ENCODE measurements at regions not wholly inside any gene's neighbourhood (a gene's known extent, or its start where the extent isn't known, plus 50 kb on each side); places are given as distances from the start of the nearest gene placed in this dataset.

DNA sequence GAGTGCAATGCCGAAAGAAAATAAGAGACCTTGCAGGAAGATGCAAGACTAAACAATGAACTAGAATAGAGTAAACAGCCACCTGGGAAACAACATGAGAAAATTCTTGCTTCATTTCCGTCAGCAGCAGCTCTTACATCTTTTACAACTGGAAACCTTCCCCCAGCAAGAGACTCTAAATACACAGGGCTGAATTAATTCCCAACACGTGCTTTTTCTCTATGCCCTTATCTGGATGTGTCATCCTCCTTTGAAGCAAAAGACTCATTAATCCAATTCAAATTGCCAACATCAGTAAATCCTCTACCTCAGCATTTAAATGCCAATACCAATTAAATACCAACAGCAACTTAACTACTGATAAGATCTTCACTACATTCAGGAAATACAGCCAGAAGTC, 99.0 kb upstream of the PDE1C start:
- no peak for DNase-seq

DNA sequence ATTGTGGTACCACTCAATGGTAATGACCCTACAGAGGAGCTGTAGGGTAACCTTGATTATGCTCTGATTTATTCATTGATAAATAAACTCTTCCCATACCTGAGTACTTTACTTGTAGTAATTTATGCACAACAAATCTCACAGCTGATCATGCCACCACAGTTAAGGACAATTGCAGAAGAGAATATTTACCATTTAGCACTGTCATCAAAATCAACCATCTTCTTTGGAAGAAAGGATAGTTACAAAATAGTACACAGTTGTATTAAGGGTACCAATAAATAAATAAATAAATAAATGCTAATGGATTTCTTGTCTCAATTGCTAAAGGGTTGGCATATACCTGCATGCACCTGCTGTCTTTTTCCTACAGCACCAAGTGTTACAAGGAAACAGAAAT, 97.6 kb upstream of the PDE1C start:
- DNase-seq: no peak

DNA sequence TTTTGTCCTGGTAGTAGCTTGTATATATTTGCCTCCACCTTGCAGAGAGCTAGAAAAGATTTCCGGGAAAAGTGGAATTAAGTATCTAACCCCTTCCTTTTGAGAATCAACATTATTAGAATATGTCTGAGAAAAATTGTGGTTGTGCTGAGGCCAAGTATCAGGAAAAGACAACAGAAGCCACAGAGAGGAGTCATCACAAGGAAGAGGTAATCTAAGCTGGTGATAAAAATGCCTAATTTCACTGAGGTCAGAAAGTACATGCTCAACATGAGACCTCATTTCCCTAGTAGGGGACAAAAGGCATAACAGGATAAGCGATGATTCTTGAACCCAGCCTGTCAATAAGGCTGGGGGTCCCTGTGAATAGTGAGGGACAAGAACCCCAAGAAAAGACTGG, 97.0 kb upstream of the PDE1C start:
- DNase-seq: no peak

DNA sequence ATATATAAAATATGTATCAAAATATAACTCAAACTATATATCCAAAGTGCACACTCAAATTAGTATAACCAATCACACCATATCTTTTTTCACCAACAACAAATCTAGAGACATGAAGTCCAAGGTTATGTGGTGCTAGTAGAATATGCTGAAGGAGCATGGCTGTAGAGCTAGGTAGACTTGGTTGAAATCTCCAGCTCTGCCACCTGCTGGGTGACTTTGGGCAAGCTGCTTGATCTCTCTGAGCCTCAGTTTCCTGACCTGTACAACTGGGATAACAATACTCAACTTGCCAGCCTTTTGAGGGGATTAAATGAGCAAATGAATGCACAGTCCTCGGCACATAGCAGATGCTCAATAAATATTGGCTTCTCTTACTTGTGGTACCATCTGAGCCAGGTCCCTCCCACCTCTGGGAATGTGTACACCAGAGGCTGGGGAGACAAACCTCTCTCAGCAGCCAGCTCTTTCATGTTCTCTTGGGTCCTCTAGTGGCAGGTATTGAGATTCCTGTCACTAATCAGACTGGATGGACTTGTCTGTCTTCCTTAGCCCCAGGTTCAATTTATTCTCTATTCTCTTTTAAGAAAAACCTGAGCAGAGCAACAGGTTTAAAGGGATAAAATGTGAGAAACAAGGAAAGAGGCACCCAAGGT, 94.3 kb upstream of the PDE1C start:
- DNase-seq: no peak

DNA sequence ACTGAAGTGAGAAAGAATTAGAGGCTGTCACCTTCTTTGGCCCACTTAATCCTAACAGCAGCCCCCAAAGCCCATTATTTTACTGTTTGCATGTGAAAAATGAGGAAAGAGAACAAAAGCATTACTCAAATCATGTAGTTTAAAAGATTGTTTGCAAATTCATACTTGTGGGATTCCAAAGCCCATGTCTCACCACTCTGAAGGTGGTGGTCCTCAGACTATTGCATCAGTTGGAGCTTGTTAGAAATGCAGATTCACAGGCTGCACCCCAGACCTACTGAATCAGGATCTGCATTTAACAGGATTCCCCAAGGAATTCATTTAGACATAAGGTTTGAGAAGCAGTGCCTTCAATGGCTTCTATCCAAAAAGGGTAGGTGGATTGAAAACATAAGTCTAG, 93.7 kb upstream of the PDE1C start:
- DNase-seq: no peak

DNA sequence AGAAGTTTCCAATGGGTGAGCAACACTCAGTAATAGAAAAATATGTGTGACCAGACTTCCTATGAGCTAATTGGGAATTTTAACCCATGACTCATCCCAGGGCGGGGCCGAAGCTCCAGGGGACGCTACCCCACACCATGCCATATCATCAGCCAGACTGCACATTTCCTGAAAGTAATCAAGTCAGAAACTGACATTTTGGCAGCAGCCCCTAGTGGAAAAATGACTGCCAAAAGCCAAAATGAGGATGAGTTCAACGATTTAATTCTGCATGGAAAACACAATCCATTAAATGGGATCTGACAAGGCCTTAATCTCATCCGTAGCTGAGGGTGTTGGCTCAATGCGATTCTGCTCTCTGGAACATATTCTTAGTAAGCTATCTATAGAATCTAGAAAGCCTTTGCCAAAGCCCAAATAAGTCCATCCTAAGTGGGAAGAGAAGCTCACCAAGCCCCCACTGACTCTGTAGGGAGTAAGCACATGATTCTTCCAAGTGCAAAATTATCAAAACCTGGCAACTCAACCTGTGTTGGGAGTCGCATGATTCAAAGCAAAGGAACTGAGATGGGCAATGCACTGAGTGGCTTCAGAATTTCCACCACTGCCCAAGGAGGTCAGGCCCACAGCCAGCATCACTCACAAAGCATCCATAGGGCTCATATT, 93.1 kb upstream of the PDE1C start:
- DNase-seq: no peak

DNA sequence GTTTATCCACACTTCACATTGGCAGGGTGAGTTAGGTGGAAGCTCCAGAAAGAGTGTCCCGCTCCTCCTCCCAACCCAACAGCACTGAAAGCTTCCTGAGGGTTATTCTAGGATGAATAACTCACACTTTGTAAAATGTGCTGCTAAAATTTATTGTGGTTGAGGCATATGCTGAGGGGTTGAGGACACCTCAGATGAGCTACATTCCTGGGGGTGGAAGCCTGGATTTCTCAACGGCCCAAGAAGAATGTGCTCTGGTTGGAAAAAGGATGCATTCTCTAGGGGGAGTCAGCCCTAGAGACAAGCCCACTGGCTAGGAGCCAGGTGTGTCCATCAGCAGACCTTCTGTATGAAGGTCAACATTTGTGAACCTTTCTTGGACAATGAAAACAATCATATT, 91.5 kb upstream of the PDE1C start:
- no peak for DNase-seq

DNA sequence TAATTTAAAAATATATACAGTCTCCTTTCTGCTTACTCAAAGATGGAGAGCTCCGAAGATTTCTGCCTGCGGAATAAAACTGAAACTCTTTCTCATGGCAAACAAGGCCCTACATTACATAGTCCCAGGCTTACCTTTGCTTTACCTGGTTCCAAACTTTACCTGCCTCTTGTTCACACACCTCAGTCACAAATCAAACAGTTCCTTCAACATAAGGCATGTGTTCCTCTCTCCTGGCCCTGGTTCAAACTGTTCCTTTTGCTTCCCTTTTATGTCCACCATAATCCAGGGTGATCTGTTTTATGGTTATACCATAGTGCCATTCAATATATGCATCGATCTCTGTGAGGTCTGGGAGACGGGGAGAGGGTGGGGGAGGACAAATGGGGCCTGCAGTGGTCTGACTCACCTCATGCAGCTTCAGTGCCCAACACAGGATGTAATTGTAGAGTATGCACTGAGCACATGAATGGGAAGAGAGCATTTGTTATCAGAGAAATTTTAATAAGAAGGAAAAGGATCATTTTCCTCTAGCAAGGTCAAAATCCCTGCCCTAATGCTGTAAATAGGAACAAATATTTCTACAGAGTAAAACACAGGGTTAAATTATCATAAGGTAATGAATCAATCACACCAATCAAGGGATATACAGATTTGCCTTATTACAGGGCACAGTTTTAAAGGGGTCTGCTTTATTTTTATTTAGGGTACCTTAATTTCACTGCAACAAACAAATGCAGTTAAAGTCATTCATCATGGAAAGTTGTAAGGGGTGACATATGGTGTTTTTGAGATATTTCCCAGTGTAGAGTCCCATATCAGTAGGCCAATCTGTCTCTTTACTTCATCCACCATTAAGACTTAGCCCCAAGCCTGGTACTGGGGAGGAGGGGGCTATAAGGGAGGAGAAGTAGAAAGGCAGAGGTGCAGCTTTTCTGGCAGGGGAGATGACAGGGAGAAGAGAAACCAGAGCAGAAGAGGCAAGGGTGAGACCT, 88.8 kb upstream of the PDE1C start:
- DNase-seq: no peak

DNA sequence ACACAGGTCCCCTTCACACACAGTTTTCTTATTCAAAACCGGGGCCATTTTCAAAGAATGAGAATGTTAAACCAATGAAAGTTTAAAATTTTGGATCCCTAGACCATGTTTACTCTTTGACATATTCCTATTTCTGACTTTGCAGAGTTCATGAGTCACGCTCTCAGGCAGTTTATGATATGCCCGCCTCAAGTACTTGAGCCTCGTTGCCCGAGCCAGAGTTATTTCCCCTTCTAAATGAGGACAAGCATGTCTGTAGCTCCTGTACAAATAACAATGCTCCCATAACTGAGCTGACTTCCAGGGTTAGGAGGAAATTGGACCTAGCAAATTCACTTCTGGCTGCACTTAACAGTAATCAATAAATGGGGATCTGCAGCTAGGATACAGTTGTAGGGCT, 87.9 kb upstream of the PDE1C start:
- DNase-seq: no peak

DNA sequence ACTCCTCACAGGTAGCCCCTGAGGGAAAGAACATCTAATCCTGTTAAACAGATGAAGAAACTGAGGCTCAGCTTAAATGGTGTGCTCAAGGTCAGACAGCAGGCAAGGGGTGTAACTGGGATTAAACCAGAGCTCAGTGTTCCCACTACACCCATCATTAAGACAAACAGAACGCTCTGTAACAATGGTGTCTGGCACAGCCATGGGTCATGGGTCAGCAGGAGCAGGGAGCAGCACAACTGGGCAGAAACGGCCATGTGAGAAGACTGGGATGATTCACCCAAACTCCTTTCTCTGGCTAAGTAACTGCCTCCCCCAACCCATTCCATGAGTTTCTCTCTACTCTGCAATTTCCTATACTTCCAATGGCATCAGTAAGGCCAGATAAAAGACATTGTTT, 85.5 kb upstream of the PDE1C start:
- no peak for DNase-seq

DNA sequence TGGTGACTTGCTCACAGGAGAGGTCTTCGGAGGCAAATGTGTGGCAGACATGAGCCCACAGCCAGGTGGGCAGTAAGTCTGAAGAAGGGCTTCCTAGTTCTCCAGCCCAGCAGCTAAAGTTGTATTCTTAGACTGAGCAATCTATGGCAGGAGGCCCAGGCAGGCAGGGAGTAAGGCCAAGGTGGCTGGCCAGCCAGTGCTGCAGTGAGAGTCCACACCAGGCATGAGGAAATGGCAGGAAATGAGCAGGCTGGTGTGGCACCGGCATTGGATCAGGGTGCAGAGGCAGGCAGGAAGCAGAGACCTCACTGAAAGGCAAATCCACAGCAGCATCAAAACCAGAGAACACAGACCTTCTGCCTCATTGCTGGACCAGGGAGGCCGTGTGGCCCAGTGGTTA, 84.6 kb upstream of the PDE1C start:
- DNase-seq: no peak

DNA sequence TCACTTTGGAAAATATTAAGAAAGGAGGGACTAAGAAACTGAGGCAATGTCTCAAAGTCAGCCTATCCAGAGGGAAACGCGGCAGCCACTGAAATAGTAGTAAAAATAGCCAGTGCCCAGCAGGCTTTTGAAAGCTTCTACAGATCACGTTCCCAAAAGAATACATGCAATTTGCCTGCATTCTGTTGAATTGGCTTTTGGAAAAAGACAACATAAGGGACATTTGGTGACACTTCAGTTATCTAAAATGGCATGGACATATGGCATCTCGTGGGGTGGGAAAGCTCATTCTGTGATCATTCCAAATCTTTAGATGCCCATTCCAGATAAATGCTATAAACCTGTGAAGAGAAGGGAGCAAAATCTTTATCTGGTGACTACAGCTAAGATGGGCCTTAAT, 82.8 kb upstream of the PDE1C start:
- no peak for DNase-seq

DNA sequence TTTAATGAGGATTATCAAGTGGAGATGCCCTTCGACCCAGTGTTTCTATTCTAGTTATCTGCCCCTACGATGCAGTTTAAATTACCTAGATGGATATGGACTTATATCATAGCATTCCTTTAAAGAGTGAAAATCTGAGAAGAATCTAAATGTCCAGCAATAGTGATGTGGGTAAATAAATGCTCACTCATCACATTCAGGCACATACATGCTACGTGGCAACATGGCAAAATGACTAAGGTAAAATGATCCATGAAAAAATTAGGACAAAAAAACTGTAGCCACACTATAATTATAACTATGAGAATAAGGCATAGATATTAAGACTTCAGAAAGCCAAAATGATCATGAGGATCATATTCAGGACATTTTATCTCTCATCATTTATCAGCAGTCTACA, 82.4 kb upstream of the PDE1C start:
- DNase-seq: no peak

DNA sequence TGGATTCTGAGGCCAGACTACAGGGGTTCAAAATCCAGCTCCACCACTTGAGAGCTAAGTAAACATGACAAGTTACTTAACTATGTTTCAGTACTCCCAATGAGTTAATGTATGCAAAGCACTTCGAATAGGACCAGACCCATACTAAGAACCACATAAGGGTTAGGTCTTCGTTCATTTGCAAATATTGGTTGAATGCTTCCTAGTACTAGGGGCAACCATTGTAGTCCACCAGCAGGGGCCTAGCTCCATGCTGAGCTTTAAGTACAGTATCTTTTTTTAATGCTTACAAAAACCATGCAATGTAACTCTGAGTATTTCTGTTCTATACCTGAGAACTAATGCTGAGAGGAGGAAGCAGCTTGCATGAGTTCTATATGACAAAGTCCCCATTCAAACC, 80.4 kb upstream of the PDE1C start:
- no peak for DNase-seq

DNA sequence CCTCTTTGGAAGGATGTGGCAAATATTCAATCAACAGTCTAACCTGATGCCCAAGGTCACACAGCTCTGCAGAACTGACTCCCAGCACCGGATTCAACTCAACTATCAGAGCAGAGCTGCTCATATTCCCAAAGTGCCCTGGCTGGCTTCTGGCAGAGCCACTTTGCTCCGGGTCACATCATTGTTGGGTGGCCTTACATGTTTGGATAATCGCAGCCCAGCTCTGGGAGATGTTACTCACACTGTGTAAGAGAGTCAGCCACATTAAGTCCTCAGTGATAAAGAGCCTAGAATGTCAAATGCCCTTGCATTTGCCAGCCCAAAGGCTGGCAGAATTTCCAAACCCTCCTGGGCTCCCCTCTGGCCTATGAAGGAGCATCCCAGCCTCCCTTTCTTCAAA, 79.8 kb upstream of the PDE1C start:
- no peak for DNase-seq

DNA sequence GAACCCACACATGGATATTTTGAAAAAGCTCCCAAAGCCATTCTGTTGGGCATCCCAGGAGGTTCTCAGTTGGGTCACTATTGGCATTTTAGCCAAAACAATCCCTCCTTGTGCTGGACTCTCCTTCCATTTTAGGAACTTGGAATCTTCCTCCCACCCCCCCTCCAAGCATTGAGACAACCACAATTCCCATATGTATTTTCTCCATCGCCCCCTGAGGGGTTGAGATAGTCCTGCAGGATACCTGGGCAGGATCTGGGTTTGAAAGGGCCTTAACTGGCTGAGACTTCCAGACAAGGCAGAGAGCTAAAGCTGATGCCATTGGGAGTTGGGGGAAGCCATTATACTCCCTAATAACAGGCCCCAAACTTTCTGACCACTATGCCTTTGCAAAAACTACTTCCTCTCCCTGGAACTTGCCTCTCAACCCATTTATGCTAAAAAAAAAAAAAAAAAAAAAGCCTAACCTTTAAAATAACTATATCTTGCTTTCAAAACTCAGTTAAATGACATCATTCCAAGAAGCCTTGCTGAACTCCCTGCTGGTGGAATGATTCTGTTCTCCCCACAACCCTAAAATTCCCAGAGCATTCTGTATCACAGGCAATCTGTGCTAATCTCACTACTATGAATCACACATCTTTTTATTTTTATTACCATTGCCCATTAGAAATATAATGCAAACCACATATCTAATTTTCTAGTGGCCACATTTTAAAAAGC, 77.5 kb upstream of the PDE1C start:
- no peak for DNase-seq

DNA sequence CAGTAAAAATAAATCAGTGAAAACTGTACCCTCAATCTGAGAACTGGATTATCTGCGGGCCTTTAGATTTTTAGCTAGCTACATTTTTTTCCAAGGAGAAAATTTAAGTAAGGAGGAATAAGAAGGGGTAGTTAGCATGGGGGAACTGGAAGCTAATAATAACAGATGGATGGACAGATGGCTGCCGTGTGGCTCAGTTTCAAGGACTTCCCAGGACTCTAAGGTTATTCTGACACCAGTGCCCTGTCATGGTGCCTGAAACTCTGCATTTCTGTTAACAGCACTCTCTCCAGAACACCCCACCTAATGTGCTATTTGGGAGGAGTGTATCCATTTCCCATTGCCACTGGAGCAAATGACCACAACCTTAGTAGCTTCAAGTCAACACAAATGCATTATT, 75.7 kb upstream of the PDE1C start:
- no peak for DNase-seq

DNA sequence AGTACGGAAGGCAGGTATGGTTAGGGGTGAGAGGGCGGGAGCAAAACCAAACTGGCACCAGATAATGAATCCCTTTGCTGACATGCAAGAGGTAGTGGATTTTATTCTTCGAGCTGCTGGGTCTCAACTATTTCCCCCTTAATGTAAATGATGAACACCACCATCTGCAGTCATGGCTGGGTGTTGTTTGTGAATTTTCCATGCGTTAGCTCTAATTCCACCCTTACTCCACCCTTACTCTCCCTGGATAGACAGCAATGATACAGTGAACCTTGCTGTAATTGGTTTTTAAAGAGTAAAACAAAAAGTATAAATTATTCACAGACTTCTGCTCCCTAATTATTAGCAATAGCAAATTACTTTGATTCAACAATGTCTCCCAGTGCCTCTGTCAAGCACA, 74.5 kb upstream of the PDE1C start:
- DNase-seq: no peak

DNA sequence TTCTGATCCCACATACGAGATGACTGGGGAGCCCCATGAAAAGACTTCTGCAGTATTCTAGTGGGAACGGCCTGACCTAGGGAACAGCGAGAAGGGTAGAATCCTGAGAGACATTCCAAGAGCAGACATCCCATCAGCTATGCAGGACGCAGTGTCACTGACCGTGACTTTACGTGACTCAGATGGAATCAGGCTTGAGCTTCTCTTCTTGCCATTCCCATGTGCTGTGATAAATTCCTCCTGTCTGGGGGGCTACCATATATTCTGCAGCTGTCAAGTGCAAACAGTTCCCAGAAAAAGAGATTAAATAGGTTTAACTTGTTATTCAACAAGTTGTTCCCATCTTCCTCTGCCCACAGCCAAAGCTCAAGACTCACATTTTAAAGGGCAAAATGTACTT, 73.1 kb upstream of the PDE1C start:
- DNase-seq: no peak

DNA sequence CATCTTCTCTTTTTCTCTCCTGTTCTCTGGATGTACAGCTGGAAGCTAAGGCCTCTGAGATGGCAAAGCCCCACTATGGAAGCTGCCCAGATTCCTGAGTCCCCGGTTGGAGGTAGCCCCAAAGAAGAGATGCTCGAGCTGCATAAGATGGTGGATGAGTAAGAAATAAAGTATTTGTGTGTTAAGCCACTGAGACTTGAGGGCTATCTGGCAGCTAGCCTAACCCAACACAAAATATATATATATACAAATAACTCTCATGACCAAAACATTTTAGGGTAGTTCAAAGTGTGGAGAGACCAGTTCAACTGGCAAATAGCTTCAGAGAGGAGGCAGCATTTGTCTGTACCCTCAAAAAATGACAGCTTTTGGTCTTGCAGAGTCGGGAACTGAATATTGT, 72.4 kb upstream of the PDE1C start:
- no peak for DNase-seq

DNA sequence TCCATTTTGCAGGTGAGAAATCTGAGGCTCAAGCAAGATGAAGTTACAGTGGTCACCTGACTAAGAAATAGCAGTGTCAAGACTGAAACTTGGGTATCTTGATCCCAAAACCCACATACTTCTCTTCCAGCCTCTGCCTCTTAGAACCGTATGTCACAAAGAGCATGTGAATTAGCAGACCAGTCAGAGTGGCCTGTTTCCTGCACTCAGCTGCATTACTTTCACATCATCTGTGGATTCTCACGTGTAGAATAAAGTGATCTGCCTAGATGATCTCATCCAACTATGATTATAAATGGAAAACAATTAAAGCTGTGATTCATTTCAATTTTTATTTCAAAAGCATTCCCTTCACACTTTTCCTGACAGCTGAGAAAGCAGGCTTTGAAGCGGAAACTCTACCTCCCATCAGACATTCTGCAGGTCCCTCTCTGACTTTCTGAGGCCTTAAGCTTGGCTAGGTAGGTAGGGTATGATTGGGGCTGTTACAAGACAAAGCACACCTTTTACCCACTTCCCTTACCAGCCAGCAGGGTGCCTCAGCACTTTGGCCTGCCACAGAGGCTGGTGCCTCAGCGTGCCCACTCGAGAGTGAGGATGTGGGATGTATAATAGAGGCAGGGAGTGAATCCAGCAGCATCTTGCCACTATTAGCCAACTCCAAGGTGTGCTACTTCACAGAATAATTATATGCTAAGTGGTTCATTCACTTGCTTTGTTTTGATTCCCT, 70.2 kb upstream of the PDE1C start:
- DNase-seq: no peak

DNA sequence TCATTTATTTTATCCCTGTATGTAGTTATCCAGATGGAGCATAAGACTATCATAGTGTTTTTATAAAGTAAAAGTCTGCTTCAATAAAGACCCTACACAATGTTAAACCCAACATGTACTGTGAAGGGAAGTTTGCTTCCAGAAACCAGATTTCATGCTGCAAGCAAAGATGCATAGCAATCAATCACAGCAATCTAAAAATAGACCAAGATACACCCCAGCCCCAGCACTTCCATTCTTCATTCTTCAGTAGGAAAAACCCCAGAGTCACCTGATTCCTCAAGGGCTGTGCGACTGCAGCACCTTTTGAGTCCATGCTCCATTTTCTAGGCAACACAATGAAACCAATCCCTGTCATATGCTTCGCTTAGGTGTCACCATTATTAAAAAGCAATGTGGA, 66.9 kb upstream of the PDE1C start:
- DNase-seq: no peak

DNA sequence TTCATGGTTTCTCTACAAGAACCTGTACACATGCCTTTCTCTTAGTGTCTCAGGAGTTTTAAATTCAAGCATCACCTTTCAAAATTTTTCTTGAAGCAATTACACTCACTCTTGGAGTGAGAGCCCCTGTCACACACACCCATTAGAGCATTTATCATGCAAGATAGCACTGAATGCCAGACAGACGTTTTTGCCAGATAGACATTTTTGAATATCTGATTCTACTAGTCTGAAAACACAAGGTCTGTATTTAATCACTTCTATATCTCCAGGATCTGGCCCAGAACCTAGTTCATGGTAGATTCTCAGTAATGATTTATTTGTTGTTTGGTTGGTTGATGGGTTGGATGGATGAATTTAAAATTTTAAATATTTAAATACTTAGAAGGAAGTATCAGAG, 60.9 kb upstream of the PDE1C start:
- no peak for DNase-seq

All from activated CD8-positive, alpha-beta memory T cell treated with anti-CD3 and anti-CD28 coated beads for 24 hours (primary cell).